K562 (cell line): ENCODE measurements at regions not wholly inside any gene's neighbourhood (a gene's known extent, or its start where the extent isn't known, plus 50 kb on each side); places are given as distances from the start of the nearest gene placed in this dataset.

Experiments
- ATAC-seq: fragments of 200-7000 bp; cut with Tn5 transposase; 3 replicates; pipeline ENCODE4 v1.9.1; 2020; ENCODE audit warnings: moderate library complexity
- BruUV-seq: library from RNA; stranded (reverse); fragments of 400-500 nt; replicated peaks from 2 replicates; lab custom pipeline; 2021; lab: Mats Ljungman, UMichigan
- CTCF ChIA-PET: fragments of 300-600 bp; formaldehyde crosslinking; extraction: SDS; loops from one replicate; lab custom pipeline; 2021; ENCODE audit warnings: low intra/inter-chr PET ratio; lab: Yijun Ruan, JAX
- POLR2A ChIA-PET: fragments of 300-600, 350-650 bp; sonication (Branson Sonifier 250); formaldehyde crosslinking; extraction: SDS; loops from one replicate; lab custom pipeline; 2021; ENCODE audit warnings: antibody characterized with exemption, inconsistent platforms; lab: Yijun Ruan, JAX
- DNase-seq, 4 experiments: peaks; one replicate each; pipeline versions ENCODE4 v3.0.0 to v3.0.0-alpha.2; 2011 to 2018; ENCODE audit warnings: low spot score in 3 of 4, mixed read lengths in 3 of 4; ENCODE audit errors: extremely low read depth in 1 of 4
- FAIRE-seq: peaks from 2 replicates; lab custom pipeline; 2011; peaks lifted over from hg19 to GRCh38; lab: Jason Lieb, UNC
- H2AFZ ChIP-seq: 2 replicates; pipeline ENCODE4 v1.6.0; 2011; ENCODE audit warnings: low read depth, low read length, control low read depth, inconsistent platforms
- H3K27ac ChIP-seq: fragments of 200-600 bp; 3 replicates; pipeline ENCODE4 v1.8.0; 2011; ENCODE audit warnings: low read depth, mild to moderate bottlenecking, control low read depth, inconsistent platforms, low read length, moderate library complexity, mixed read lengths; ENCODE audit errors: extremely low read depth
- H3K27me3 ChIP-seq, 2 experiments: fragments of 300-600 bp in 1 of 2; 2 replicates in 1 of 2; 3 replicates in 1 of 2; pipeline versions ENCODE4 v1.6.0 to v1.8.0; 2011; ENCODE audit warnings: inconsistent platforms in 2 of 2, low read length in 2 of 2, mild to moderate bottlenecking in 1 of 2, mixed read lengths in 1 of 2, moderate library complexity in 1 of 2; ENCODE audit not compliant: control insufficient read depth in 2 of 2, insufficient read depth in 2 of 2
- H3K36me3 ChIP-seq: fragments of 300-600 bp; 3 replicates; pipeline ENCODE4 v1.8.0; 2011; ENCODE audit warnings: mild to moderate bottlenecking, low read length, inconsistent platforms; ENCODE audit not compliant: control insufficient read depth, insufficient read depth
- H3K4me1 ChIP-seq, 2 experiments: fragments of 200-600 bp in 1 of 2; replicated peaks in 1 of 2; 2 replicates in 1 of 2; 3 replicates in 1 of 2; pipeline versions ENCODE4 v1.5.1 to v1.8.0; 2011; ENCODE audit warnings: inconsistent platforms in 2 of 2, low read length in 2 of 2, mild to moderate bottlenecking in 1 of 2, mixed read lengths in 1 of 2, moderate library complexity in 1 of 2; ENCODE audit not compliant: control insufficient read depth in 2 of 2, insufficient read depth in 2 of 2
- H3K4me2 ChIP-seq: 2 replicates; pipeline ENCODE4 v1.6.1; 2011; ENCODE audit warnings: low read length, control low read depth, inconsistent platforms, mixed read lengths; ENCODE audit not compliant: insufficient read depth
- H3K4me3 ChIP-seq: fragments of 200-600 bp; sonication (generic), shearing (Covaris generic); 2 replicates; pipeline ENCODE4 v1.5.1; 2016; ENCODE audit warnings: control low read depth, inconsistent platforms
- H3K79me2 ChIP-seq: fragments of 200-600 bp; 3 replicates; pipeline ENCODE4 v1.8.0; 2011; ENCODE audit warnings: low read length, inconsistent platforms; ENCODE audit not compliant: control insufficient read depth, insufficient read depth
- H3K9ac ChIP-seq, 2 experiments: 2 replicates each; pipeline versions ENCODE4 v1.6.0 to v1.6.1; 2011; ENCODE audit warnings: low read depth in 2 of 2, low read length in 2 of 2, control low read depth in 1 of 2, inconsistent platforms in 1 of 2, mild to moderate bottlenecking in 1 of 2, mixed read lengths in 1 of 2; ENCODE audit not compliant: insufficient read depth in 1 of 2
- H3K9me1 ChIP-seq: one replicate; pipeline ENCODE4 v1.6.0; 2011; ENCODE audit warnings: inconsistent platforms, mild to moderate bottlenecking, low read length, moderate library complexity; ENCODE audit not compliant: control insufficient read depth, insufficient read depth
- H3K9me3 ChIP-seq: replicated peaks from 2 replicates; pipeline ENCODE4 v1.5.1; 2011; ENCODE audit warnings: low read depth, low read length, inconsistent platforms; ENCODE audit not compliant: control insufficient read depth, insufficient read depth
- H4K20me1 ChIP-seq: replicated peaks from 2 replicates; pipeline ENCODE4 v1.6.1; 2011; ENCODE audit warnings: low read length, inconsistent platforms, mixed read lengths; ENCODE audit not compliant: control insufficient read depth, insufficient read depth
- EGR1 ChIP-seq: fragments of 450-650 bp; conservative IDR thresholded peaks from 2 replicates; pipeline ENCODE4 v1.6.1; 2017; ENCODE audit warnings: mild to moderate bottlenecking
- FOSL1 ChIP-seq: fragments of 200-800 bp; sonication (Bioruptor generic); conservative IDR thresholded peaks from 2 replicates; pipeline ENCODE4 v1.6.1; 2016; ENCODE audit warnings: missing genetic modification characterization, missing compliant biosample characterization
- GTF2A2 ChIP-seq: IDR thresholded peaks from 2 replicates; pipeline ENCODE4 v1.6.1; 2016; ENCODE audit warnings: mild to moderate bottlenecking, missing genetic modification characterization, missing compliant biosample characterization
- NRF1 ChIP-seq, 2 experiments: fragments of 450-650 bp; IDR thresholded peaks in 1 of 2; conservative IDR thresholded peaks in 1 of 2; 2 replicates each; pipeline ENCODE4 v1.6.1; 2014; ENCODE audit warnings: mild to moderate bottlenecking in 2 of 2
- PRMT5 ChIP-seq: sonication (generic); formaldehyde crosslinking; IDR thresholded peaks from 2 replicates; pipeline ENCODE4 v1.5.0; 2020; ENCODE audit warnings: missing genetic modification reagents
- SETDB1 ChIP-seq: IDR thresholded peaks from one replicate; pipeline ENCODE4 v1.6.1; 2012; ENCODE audit warnings: low read length, control low read depth, inconsistent platforms
- WGBS: fragments of 100-300 bp; shearing (Covaris generic); methylation state at CpG from one replicate; pipeline ENCODE4 v1.1.6; 2016; ENCODE audit warnings: low coverage, mixed read lengths; ENCODE audit not compliant: insufficient coverage; ENCODE audit errors: missing lambda C conversion rate; 5-methylcytosine and 5-hydroxymethylcytosine counted together
- in situ Hi-C: fragments of 300-500 bp; cut with MboI; formaldehyde crosslinking; loops from 4 replicates; pipeline ENCODE4 v1.15.0; 2018; ENCODE audit warnings: inconsistent platforms, mixed read lengths
- intact Hi-C: fragments of 100-400 bp; cut with micrococcal nuclease; formaldehyde crosslinking; loops from 2 replicates; pipeline ENCODE4 v1.14.2; 2022
- TF ChIP-seq, protein P1 (sequence below): fragments of 250-450 bp; sonication (Bioruptor Pico); IDR thresholded peaks from 2 replicates; pipeline ENCODE4 v1.5.0; 2020; ENCODE audit warnings: mild to moderate bottlenecking, borderline replicate concordance
- TF ChIP-seq, protein P2 (sequence below), 3 experiments: IDR thresholded peaks in 2 of 3; conservative IDR thresholded peaks in 1 of 3; 2 replicates each; pipeline ENCODE4 v1.5.1; 2011 to 2012; ENCODE audit warnings: low read length in 3 of 3, mild to moderate bottlenecking in 3 of 3, control low read depth in 2 of 3, improper control_type of control experiment in 1 of 3, inconsistent platforms in 1 of 3, low read depth in 1 of 3, mixed read lengths in 1 of 3, moderate library complexity in 1 of 3; ENCODE audit not compliant: insufficient read depth in 2 of 3
- TF ChIP-seq, protein P3 (sequence below): fragments of 450-650 bp; IDR thresholded peaks from 2 replicates; pipeline ENCODE4 v1.6.1; 2016; ENCODE audit warnings: mild to moderate bottlenecking

DNA sequence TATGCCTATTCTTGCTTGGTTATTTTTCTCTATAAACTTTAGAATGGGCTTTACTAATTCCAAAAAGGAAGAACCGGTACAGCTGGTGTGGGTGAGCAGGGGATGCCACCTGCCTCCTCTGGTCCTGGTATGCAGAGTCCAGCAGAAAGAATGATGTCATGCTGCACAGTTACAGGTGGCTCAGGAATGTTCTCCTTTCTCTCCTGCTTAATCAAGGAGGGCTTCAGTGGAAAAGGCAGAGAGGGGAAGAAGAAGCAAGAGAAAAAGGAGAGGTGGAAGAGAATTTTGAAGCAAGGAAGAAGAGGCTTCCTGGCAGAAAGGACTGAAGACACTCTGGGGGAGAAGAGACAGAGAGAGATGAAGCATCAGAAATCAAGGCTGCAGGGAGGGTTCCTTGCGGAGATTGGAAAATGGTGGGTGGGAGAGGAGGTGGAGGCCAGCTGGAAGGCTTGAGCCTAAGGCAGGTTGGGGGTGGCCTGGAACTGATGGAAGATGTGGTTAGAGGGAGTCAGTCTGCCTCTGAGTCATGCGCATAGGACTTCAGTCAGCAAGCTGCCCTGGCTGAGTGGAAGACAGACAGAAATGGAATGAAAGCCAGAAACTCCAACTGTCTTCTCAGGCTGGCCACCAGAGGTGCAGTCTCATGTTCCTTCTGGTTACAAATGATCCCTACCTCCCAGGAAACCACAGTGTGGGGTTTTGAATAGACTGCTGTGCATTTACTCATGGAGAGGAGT, 64.6 kb upstream of the CRHR1 start:
- ChIA-PET CTCF (interaction anchor here (0.6 to 1.0 kb wide), 2 partner anchors 28 to 134 kb away, joined by 3 to 4 read pairs; no protein-coding TSS in a partner anchor), POLR2A (no interaction called here)
- Histone ChIP-seq H3K36me3 (no peaks in the 10 kb centered on the region), H3K27me3 (peaks cover 16 to 57% of the 10 kb centered on the region in 2 experiments; a peak in 3 of 5 replicates), H3K79me2 (no peaks in the 10 kb centered on the region), H3K9me1 (no peaks in the 10 kb centered on the region), H3K9me3 (no peaks in the 10 kb centered on the region), H2AFZ (no peak overlapping the region), H3K4me3 (no peak overlapping the region), H3K9ac (no peak overlapping the region), H4K20me1 (no peaks in the 10 kb centered on the region), H3K27ac (no peak overlapping the region), H3K4me2 (no peak overlapping the region), H3K4me1 (no peaks in the 10 kb centered on the region)
- FAIRE-seq (peak; percentile 84), DNase-seq (peak; percentile 24 to 39 (median 28)), ATAC-seq (peak; percentile 85)
- 2% methylated on average over 3 of the region's 3 CpGs for WGBS
- in situ Hi-C loops = no loop called here
- intact Hi-C loops = loop anchor here (10.0 kb wide), 1 partner anchor 75 kb away; no protein-coding TSS in a partner anchor
- no TSS peak for BruUV-seq
- TF ChIP-seq, protein P1, sequence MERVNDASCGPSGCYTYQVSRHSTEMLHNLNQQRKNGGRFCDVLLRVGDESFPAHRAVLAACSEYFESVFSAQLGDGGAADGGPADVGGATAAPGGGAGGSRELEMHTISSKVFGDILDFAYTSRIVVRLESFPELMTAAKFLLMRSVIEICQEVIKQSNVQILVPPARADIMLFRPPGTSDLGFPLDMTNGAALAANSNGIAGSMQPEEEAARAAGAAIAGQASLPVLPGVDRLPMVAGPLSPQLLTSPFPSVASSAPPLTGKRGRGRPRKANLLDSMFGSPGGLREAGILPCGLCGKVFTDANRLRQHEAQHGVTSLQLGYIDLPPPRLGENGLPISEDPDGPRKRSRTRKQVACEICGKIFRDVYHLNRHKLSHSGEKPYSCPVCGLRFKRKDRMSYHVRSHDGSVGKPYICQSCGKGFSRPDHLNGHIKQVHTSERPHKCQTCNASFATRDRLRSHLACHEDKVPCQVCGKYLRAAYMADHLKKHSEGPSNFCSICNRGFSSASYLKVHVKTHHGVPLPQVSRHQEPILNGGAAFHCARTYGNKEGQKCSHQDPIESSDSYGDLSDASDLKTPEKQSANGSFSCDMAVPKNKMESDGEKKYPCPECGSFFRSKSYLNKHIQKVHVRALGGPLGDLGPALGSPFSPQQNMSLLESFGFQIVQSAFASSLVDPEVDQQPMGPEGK = no peak
- TF ChIP-seq PRMT5 (no peak), NRF1 (conservative IDR thresholded peaks at IDR 0.05 in 1 of 2, IDR thresholded peaks at IDR 0.05 in 1 of 2) (peak; percentile 81 to 84), EGR1 (peak; percentile 38; the same call in 1 of the 2 replicates), FOSL1 (tag) (peak; percentile 54; the same call in 1 of the 2 replicates), SETDB1 (no peak), GTF2A2 (tag) (no peak)
- TF ChIP-seq, protein P2, sequence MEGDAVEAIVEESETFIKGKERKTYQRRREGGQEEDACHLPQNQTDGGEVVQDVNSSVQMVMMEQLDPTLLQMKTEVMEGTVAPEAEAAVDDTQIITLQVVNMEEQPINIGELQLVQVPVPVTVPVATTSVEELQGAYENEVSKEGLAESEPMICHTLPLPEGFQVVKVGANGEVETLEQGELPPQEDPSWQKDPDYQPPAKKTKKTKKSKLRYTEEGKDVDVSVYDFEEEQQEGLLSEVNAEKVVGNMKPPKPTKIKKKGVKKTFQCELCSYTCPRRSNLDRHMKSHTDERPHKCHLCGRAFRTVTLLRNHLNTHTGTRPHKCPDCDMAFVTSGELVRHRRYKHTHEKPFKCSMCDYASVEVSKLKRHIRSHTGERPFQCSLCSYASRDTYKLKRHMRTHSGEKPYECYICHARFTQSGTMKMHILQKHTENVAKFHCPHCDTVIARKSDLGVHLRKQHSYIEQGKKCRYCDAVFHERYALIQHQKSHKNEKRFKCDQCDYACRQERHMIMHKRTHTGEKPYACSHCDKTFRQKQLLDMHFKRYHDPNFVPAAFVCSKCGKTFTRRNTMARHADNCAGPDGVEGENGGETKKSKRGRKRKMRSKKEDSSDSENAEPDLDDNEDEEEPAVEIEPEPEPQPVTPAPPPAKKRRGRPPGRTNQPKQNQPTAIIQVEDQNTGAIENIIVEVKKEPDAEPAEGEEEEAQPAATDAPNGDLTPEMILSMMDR (IDR thresholded peaks at IDR 0.05 in 2 of 3, conservative IDR thresholded peaks at IDR 0.05 in 1 of 3; ENCODE audit: insufficient read depth in 2 of 3, low read depth in 1 of 3, low read length in 3 of 3) = peak; percentile 52 to 58 (median 55)
- TF ChIP-seq, protein P3, sequence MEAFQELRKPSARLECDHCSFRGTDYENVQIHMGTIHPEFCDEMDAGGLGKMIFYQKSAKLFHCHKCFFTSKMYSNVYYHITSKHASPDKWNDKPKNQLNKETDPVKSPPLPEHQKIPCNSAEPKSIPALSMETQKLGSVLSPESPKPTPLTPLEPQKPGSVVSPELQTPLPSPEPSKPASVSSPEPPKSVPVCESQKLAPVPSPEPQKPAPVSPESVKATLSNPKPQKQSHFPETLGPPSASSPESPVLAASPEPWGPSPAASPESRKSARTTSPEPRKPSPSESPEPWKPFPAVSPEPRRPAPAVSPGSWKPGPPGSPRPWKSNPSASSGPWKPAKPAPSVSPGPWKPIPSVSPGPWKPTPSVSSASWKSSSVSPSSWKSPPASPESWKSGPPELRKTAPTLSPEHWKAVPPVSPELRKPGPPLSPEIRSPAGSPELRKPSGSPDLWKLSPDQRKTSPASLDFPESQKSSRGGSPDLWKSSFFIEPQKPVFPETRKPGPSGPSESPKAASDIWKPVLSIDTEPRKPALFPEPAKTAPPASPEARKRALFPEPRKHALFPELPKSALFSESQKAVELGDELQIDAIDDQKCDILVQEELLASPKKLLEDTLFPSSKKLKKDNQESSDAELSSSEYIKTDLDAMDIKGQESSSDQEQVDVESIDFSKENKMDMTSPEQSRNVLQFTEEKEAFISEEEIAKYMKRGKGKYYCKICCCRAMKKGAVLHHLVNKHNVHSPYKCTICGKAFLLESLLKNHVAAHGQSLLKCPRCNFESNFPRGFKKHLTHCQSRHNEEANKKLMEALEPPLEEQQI = no peak
